HCT116 (cell line): ENCODE measurements at regions not wholly inside any gene's neighbourhood (a gene's known extent, or its start where the extent isn't known, plus 50 kb on each side); places are given as distances from the start of the nearest gene placed in this dataset.

Source experiments
- ATAC-seq: fragments of 200-7000 bp; cut with Tn5 transposase; 2 replicates; pipeline ENCODE4 v1.9.1; 2020; ENCODE audit warnings: mild to moderate bottlenecking, moderate library complexity
- BruUV-seq: library from RNA; stranded (reverse); fragments of 400-500 nt; replicated peaks from 2 replicates; lab custom pipeline; 2021; lab: Mats Ljungman, UMichigan
- CTCF ChIA-PET: fragments of 300-600 bp; sonication (Branson Sonifier 250); formaldehyde crosslinking; loops from one replicate; lab custom pipeline; 2021; ENCODE audit warnings: antibody characterized with exemption; lab: Charles Lee
- POLR2A ChIA-PET: fragments of 300-600, 350-600 bp; sonication (Branson Sonifier 250); formaldehyde crosslinking; loops from one replicate; lab custom pipeline; 2021; ENCODE audit warnings: antibody characterized with exemption; lab: Charles Lee
- RAD21 ChIA-PET, 2 experiments: fragments of 300-600 bp; sonication (Branson Sonifier 250); formaldehyde crosslinking; loops; one replicate each; lab custom pipeline; 2023; ENCODE audit warnings: low total read pairs in 2 of 2; ENCODE audit not compliant: uncharacterized antibody in 2 of 2, unreplicated experiment in 2 of 2, low non-redundant PET in 1 of 2; lab: Charles Lee
- DNase-seq: peaks from one replicate; pipeline ENCODE4 v3.0.0-alpha.2; 2010; ENCODE audit warnings: low read depth, low spot score
- H2AFZ ChIP-seq: fragments of 200-600 bp; shearing (Covaris generic), sonication (generic); 2 replicates; pipeline ENCODE4 v1.6.1; 2017; ENCODE audit warnings: low read depth, mixed run types, mixed read lengths, antibody characterized with exemption, low read length; ENCODE audit not compliant: poor library complexity, severe bottlenecking
- H3K27ac ChIP-seq: 2 replicates; pipeline ENCODE4 v1.5.1; 2012; ENCODE audit warnings: low read depth, low read length
- H3K27me3 ChIP-seq: fragments of 200-600 bp; sonication (generic); 2 replicates; pipeline ENCODE4 v1.6.1; 2016; ENCODE audit warnings: mixed run types, low read length, mixed read lengths; ENCODE audit not compliant: insufficient read depth
- H3K36me3 ChIP-seq, 2 experiments: fragments of 200-500 bp in 1 of 2; fragments of 200-600 bp in 1 of 2; sonication (Bioruptor generic) in 1 of 2; sonication (generic) in 1 of 2; 2 replicates each; pipeline versions ENCODE4 v1.5.1 to v1.6.1; 2014 to 2016; ENCODE audit warnings: low read length in 2 of 2, inconsistent platforms in 1 of 2, mixed read lengths in 1 of 2, mixed run types in 1 of 2; ENCODE audit not compliant: insufficient read depth in 2 of 2, control insufficient read depth in 1 of 2
- H3K4me1 ChIP-seq, 2 experiments: fragments of 200-600 bp in 1 of 2; sonication (generic) in 1 of 2; 2 replicates each; pipeline versions ENCODE4 v1.5.1 to v1.6.1; 2012 to 2017; ENCODE audit warnings: low read length in 2 of 2, inconsistent platforms in 1 of 2, mild to moderate bottlenecking in 1 of 2, mixed read lengths in 1 of 2, mixed run types in 1 of 2, moderate library complexity in 1 of 2; ENCODE audit not compliant: insufficient read depth in 2 of 2, control insufficient read depth in 1 of 2
- H3K4me2 ChIP-seq: fragments of 200-600 bp; sonication (generic); 2 replicates; pipeline ENCODE4 v1.6.1; 2017; ENCODE audit warnings: mixed run types, low read length, mixed read lengths
- H3K4me3 ChIP-seq, 2 experiments: fragments of 200-600 bp in 1 of 2; sonication (generic) in 1 of 2; replicated peaks in 1 of 2; 2 replicates each; pipeline ENCODE4 v1.5.1; 2011 to 2016; ENCODE audit warnings: low read length in 2 of 2, control low read depth in 1 of 2, low read depth in 1 of 2, mild to moderate bottlenecking in 1 of 2, mixed read lengths in 1 of 2, mixed run types in 1 of 2
- H3K79me2 ChIP-seq: fragments of 200-600 bp; sonication (generic); 2 replicates; pipeline ENCODE4 v1.6.1; 2017; ENCODE audit warnings: mild to moderate bottlenecking, mixed run types, low read length, moderate library complexity, mixed read lengths; ENCODE audit not compliant: insufficient read depth
- H3K9ac ChIP-seq: fragments of 200-600 bp; sonication (generic); 2 replicates; pipeline ENCODE4 v1.6.1; 2016; ENCODE audit warnings: low read length, mixed read lengths
- H3K9me2 ChIP-seq: fragments of 200-600 bp; sonication (generic), shearing (Covaris generic); 2 replicates; pipeline ENCODE4 v1.6.1; 2017; ENCODE audit warnings: mixed run types, mild to moderate bottlenecking, moderate library complexity; ENCODE audit not compliant: insufficient read depth
- H3K9me3 ChIP-seq, 2 experiments: fragments of 200-500 bp in 1 of 2; fragments of 200-600 bp in 1 of 2; sonication (Bioruptor generic) in 1 of 2; sonication (generic) in 1 of 2; 2 replicates each; pipeline ENCODE4 v1.6.1; 2014 to 2017; ENCODE audit warnings: low read length in 2 of 2, mixed read lengths in 2 of 2, inconsistent platforms in 1 of 2, low read depth in 1 of 2, mild to moderate bottlenecking in 1 of 2, mixed run types in 1 of 2, moderate library complexity in 1 of 2; ENCODE audit not compliant: control insufficient read depth in 1 of 2, insufficient read depth in 1 of 2
- H4K20me1 ChIP-seq: fragments of 200-600 bp; sonication (generic), shearing (Covaris generic); 2 replicates; pipeline ENCODE4 v1.6.1; 2017; ENCODE audit warnings: mixed run types, mild to moderate bottlenecking, moderate library complexity; ENCODE audit not compliant: insufficient read depth
- EZH2phosphoT487 ChIP-seq: fragments of 200-600 bp; IDR thresholded peaks from 2 replicates; pipeline ENCODE4 v1.6.1; 2018; ENCODE audit warnings: antibody characterized with exemption, borderline replicate concordance
- JUND ChIP-seq: IDR thresholded peaks from 2 replicates; pipeline ENCODE4 v1.6.1; 2012
- POLR2A ChIP-seq: IDR thresholded peaks from 2 replicates; pipeline ENCODE4 v1.7.0; 2011; ENCODE audit warnings: borderline replicate concordance; ENCODE audit not compliant: insufficient read depth, insufficient read length; ENCODE audit errors: extremely low read depth
- RAD21 ChIP-seq: IDR thresholded peaks from 2 replicates; pipeline ENCODE4 v1.6.1; 2012; ENCODE audit warnings: low read depth, mild to moderate bottlenecking
- REST ChIP-seq: IDR thresholded peaks from 2 replicates; pipeline ENCODE4 v1.6.1; 2012; ENCODE audit warnings: low read depth
- ZNF274 ChIP-seq: fragments of 200-500 bp; sonication (Bioruptor generic); IDR thresholded peaks from 2 replicates; pipeline ENCODE4 v1.6.1; 2014; ENCODE audit warnings: mild to moderate bottlenecking, low read depth, low read length, inconsistent platforms
- intact Hi-C: fragments of 100-400 bp; cut with micrococcal nuclease; formaldehyde crosslinking; loops from 2 replicates; pipeline ENCODE4 v1.10.0; 2022

- H3K27ac ChIP-seq, result no peak overlapping the region
These were observed 72.3 kb upstream of the NCOA3 start for GRCh38 chr20:47429409-47429808.

More at GRCh38 chr20:47429409-47429808, 72.3 kb upstream of the NCOA3 start:
- no peak for DNase-seq
- H4K20me1 ChIP-seq, result no peaks in the 10 kb centered on the region
- no peak overlapping the region for H2AFZ ChIP-seq
- H3K9me2 ChIP-seq, result no peaks in the 10 kb centered on the region
- peaks cover 24 to 32% of the 10 kb centered on the region in 2 experiments for H3K4me1 ChIP-seq
- H3K9me3 ChIP-seq, result peaks cover 7 to 9% of the 10 kb centered on the region in 2 experiments; a peak in 2 of 4 replicates
- TF ChIP-seq REST, result no peak
- no peak for TF ChIP-seq JUND
- TF ChIP-seq RAD21, result no peak
- no peak for TF ChIP-seq POLR2A
- TF ChIP-seq ZNF274, result no peak
- no peak for TF ChIP-seq EZH2phosphoT487
- H3K4me2 ChIP-seq, result no peak overlapping the region
- ChIA-PET RAD21 (no interaction called here), POLR2A (no interaction called here), CTCF (no interaction called here)
- no peaks in the 10 kb centered on the region for H3K27me3 ChIP-seq
- no peak for ATAC-seq
- H3K79me2 ChIP-seq, result no peaks in the 10 kb centered on the region
- H3K9ac ChIP-seq, result no peak overlapping the region
- intact Hi-C loops, result no loop called here
- no peaks in the 10 kb centered on the region for H3K36me3 ChIP-seq
- no peak overlapping the region for H3K4me3 ChIP-seq
- BruUV-seq, result no TSS peak
